Right kidney (tissue), 1 donor: ENCODE measurements at regions not wholly inside any gene's neighbourhood (a gene's known extent, or its start where the extent isn't known, plus 50 kb on each side); places are given as distances from the start of the nearest gene placed in this dataset.

ENCODE experiments used
- DNase-seq: peaks from one replicate; pipeline ENCODE4 v3.0.0-alpha.2; 2016

DNA sequence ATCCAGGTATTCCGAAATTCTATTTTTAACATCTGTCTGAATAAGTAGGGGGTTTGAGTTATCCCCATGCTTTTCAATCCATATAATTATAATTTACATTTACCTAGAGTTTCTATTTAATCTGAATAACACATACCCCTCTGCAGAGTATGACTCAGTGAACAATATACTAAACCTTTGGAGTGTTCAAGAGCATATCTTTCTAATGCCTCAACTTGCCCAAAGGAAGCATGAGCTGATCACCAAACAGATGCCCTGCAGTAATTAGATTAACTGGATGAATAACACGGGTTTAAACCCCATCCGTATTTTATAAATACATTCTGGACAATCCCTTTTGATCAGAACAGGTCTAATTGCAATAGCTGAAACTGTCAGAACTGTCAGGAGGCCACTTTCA lies 897.1 kb downstream of the TFAP2A start:
- no peak for DNase-seq

DNA sequence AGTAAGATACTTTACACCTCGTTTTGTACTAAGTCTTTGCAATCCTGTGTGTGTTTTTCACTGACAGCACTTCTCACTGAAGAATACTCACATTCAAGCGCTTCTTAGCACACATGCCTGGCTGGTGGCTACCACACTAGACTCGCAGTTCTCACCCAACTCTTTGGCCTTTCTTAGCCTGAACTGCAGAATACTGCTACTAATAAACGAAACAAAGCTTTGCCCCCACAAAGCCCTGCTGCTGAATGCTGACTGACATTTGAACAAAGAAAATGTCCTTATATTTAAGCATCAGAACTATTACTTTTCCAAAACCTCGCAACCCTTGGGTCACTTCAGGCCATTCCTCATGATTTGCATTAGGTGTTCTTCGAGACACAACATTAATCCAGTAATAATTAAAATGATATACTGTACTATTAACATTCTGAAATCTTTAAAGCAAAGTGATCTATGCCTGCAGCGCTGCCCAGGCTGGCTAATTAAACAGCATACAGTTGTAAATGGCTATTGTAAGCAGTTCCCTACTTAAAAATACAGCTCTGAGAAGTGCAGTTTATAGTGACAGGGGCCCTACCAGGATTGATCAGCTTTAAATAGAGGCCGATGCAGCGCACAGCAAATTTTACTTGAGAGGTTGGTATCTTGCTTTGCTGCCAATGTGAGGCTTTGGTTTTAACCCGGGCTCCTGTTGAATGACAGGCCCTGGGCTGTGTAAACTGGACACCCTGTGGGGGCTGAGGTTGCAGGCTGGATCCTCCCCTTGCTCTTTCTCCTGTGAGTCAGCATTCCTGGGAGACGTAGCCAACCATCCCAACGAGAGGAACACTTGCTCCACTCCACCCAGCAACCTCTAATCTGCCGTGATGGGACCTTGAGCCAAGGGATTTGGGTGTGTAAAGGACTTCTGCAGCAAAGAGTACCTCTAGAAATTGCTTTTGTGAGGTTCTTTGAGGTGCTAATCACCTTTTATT lies 899.0 kb downstream of the TFAP2A start:
- DNase-seq, result peak; percentile 10

DNA sequence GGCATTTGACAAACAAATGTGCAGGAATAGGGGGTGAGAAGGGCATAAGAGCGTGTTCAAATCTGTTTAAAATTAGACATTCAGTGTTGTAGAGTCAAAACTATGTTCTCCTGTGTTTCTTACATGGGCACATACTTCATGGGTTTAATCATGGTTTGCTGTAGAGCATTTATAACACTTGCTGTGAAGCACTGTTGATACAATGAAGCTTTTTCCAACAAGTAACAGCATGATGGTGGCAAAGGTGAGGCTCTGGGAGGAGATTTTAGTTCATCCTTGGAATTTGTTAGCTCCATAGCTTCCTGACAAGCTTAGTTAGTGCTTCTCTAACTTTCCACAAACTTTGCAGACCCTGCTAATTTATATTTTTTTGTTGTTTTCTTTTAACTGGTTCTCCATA lies 900.7 kb downstream of the TFAP2A start:
- DNase-seq, result no peak

DNA sequence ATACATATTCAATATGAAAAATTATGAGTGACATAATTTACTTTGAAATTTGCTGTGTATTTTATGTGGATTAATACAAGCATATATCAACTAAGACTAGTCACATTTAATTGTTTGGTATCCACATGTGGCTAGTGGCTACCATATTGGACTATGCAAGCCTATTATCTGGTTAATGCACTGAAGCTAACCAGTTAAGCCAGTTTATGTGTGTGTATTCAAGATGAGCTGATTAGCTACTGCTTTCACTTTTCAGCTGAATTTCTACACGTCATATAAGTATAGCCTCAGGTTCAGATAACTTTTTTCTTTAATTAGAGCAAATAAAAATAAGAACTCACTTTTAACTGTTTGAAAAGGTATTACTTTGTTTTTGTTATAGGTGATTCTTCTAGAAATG lies 903.7 kb downstream of the TFAP2A start:
- DNase-seq, result no peak

DNA sequence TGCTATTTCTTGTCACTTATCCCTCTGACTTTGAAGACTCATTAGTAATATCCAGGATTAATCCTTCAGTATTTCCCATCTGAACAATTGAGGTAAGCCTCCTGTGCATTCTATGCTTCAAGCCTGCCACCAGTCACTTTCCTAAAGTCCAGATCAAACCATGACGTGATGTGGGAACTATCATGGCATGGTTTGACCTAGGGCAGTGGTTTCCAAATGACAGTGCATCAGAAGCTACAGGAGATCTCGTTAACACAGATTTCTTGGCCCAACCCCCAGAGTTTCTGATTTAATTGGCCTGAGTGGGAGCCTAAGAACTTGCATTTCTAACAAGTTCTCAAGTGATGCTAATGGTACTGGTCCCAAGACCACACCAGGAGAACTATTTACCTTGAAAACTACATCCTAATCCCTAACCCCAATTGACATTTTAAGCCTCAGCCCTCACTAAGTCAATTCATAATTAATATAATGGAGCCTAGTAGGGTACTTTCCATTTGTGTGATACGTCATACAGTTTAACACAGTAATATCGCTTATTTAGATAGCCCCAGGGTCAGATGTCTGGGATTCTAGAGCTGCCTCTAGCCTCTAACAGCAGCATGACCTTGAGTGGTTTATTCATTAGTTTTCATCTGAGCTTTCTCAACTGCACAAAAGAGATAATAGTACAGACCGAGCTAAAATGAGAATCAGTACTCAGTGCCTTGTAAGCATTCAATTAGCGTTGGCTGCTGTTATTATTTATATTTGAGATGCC lies 907.6 kb downstream of the TFAP2A start:
- no peak for DNase-seq

DNA sequence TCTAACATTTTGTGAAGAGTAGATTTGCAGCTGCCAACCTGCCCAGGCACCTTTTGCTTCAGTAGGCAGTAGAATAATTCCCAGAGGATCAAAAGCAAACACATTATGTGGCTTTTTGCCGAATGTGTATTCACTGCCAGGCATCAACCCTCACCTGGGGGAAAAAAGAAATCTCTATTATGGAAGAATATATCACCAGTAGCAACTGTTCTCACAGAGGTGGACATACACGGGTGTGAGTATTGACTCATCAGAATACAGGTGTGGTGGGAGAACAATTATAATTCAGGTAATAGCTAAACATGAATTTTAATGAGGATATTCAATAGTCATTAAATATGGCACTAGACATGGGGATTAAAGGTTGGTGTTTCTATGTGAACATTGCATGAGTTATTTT lies 910.7 kb downstream of the TFAP2A start:
- no peak for DNase-seq

DNA sequence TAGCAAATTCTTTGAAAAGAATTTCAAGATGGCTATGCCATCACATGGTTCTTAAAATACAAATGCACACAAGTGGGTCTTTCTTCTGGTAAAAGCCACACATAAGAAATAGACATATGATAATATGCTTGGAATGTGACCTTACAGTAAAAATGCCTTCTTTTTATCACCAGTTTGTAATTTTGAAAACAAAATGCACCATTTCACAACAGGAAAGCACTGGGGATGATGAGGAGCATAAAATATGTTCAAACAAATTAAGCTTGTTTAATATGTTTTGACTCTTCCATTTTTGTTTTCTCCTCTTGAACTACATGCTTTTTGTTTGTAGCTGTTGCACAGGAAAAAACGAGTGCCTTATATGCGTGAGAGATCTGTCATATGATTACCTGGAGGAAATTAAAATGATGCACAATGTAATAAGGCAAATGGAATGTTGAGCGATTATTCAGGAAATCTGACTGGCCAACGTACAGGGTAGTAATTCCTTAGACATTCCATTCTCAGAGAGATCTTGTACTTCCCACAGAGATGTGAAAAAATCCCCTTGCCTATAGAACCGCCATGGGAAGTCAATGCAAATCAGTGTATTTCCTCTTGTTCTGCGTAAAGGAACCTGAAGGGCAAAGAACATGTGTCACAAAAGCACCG lies 911.6 kb downstream of the TFAP2A start:
- DNase-seq, result no peak

DNA sequence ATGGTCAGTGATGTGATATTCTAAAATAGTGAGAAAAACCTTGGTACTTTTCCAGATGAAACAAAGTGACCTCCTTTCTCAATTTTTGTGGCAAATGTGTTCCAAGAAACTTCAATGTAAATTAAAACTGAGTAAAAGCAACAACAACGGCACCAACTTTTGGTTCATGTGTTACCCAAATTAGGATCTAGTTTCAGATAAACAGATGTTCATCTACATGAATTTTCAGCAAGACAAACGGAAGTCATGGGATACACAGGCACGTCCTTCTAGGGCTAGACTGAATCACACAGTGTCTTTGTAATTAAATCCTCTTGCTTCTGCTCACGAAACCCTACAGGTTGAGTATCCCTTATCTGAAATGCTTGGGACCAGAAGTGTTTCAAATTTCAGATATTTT lies 915.2 kb downstream of the TFAP2A start:
- DNase-seq, result no peak

DNA sequence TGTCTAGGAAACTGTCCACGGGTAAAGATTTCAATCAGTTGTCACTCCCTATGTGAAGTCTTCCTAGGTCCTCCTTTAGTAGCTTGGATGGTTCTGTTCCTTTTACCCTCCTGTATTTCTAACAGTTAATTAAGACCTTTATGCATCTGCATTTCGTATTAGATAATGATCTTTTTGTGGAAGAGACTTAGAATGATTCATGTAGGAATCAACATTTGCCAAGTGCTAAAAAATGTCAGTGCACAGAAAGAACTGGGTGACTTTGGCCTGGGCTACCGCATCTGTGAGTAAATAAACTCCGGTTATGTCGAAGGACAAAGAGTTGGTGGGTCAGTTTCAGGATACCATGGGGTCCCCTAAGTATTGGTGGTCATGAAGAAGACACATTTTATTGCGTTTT lies 918.0 kb downstream of the TFAP2A start:
- no peak for DNase-seq

DNA sequence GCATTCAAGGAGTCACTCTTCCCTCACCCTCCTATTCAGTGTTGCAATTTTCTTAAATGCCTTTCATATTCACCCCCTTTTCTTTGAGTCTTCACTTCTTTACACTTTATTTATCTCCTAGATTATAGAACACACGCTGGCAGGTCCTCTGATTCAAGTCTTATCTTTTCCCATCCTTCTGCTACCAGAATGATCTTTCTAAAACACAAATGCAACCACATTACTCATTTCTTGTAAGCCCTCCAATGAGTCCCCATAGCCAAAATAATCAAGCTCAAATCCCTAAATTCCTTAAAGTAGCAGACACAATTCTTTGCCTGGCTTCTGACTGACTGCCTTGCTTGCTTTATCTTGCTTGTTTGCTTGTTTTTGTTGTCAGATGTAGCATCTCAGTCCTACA lies 920.0 kb downstream of the TFAP2A start:
- no peak for DNase-seq

DNA sequence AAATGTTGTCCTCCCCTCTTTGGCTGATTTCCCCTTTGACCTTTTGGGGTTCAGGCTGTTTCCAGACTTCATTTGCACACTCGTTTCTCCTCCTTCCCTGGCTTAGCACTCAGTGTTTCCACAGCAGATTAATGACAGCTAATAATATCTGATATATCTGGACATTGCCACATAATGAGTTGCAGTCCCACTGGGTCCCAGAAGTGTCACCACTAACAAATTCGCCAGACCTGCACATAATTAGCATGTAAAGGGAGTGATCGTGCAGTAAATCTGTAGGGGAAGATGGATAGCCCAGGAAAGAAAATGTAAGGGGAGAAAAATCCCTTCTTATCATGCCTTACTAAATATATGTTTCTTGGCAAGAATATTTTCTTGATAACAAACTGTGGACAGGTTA lies 922.1 kb downstream of the TFAP2A start:
- no peak for DNase-seq

DNA sequence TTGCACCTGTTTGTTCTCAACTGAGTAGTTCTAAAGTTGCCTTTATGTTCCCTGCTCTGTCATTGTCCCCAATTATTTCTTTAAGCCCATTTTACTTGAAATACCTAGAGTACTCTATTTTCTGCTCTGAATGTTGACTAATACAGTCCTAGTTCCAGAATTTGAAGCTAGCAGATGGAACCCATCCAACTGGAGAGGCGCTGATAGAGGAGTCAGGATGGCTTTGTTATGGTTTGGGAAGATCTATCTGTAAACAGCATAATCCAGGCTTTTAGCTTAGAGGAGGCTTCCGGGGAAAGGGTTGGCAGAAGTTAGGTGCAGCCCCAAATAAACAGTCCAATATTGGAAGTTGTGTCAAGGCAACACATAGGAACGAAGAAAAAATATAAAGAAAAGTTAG lies 927.7 kb downstream of the TFAP2A start:
- no peak for DNase-seq

DNA sequence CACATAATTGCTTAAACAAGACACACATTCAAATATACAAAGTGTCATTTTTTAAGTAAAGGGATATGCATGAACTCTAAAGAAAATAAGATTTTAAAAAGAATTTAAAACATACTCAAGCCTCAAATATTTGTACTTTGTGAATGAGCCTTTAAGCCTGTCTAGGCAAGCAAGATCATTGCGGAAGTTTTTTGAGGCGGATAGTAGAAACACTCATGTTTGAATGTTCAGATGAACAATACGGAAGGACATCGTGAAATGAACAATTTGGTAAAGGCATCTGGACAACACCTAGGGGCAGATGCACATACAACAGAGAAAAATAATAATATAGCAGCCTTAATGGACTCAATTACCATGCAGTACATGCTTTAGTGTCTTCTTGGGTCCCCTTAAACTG lies 928.9 kb downstream of the TFAP2A start:
- DNase-seq, result no peak

DNA sequence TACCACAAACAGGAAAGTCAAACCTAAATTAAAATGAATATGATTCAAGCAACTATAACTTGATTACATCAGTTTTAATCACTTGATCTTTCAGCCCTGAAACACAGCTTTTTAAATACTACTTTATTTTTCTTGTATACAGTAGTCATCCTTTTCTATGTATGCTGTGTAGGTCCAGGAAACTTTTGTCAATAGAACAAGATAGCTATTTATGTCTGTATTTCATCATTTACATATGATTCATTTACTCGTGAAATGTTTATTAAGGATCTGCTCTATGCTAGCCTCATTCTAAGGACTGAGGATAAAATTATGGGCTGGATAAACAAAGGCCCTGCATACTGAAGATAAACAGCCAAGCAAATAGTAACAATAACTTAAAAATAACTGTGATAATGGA lies 930.2 kb downstream of the TFAP2A start:
- no peak for DNase-seq

DNA sequence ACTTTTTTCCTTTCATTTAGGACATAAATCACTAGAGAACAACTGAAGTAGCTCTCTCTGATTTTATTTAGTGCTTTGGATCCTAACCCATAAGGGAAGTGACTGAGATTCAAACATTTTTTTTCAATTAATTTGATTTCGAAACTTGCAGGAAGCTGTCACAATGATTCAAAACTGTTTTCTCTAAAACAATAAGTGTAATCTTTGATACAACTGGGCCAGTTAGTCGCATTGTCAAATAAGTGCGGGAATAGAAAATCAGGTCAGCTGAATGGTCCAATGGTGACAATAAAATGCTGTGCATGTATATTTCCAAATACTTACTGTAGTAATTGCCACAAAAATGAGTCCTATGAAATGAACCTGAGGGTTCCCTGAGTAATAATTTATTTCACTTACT lies 930.8 kb downstream of the TFAP2A start:
- no peak for DNase-seq

DNA sequence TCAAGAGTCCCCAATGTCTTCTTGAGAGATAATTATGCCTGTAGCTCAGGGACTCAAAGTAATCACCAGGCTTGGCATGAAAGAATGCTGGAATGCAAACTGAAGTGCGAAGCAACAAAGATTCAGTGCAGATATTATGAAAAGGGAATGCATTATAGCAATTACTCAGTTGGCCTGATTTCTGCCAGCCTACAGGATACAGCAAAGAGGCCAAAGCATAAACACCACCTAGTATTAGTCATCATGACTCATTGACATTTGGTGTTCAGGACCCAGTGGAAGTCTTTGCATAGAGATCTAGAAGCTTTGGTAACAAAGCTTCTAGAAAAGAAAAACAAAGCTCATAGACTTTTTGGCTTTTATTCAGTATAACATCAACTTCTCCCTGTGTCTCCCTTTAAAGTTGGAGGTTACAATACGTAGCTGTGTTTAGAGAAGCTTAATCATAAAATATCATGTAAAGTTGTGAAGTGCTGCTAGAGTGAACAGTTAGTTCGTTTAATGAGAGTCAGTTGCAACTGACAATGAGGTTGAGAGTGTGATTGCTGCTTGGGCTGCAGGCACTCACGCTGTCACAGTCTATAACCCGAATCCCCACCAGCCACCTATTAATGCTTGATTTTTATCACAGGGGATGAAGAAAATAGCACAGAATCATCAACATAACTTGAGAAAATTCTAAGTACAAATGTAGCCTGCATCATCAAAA lies 932.7 kb downstream of the TFAP2A start:
- no peak for DNase-seq

DNA sequence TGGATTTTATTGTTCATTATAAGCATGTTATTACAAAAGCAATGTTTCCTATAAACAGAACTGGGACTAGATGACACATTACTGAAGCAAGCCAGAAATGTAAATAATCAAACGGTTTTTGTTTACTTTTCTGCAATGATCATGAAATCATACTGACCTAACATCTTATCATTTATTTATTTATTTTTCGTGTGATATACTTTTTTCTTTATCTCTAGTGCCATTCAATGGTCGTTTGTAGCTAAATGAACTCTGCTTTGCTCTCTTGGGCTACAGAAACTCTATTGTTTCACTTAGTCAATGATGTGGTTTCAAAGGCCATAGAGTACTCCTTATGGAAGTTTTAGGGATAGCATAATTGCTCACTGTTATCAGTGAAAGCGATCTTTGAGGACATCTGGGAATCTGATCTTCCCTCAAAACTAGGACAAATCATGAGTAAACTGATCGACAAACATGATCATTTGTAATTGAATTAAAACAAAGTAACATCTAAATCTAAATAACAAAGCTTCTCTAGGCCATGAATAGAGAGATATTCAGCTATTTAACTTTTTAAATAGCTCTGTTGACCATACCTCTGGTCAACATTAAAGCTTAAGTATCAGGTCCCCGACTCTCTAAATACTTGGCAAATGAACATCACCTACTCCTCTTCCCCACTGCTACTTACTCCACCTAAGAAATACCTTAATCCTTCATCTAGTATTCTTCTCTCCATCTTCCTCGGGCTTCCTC lies 933.4 kb downstream of the TFAP2A start:
- DNase-seq, result no peak

DNA sequence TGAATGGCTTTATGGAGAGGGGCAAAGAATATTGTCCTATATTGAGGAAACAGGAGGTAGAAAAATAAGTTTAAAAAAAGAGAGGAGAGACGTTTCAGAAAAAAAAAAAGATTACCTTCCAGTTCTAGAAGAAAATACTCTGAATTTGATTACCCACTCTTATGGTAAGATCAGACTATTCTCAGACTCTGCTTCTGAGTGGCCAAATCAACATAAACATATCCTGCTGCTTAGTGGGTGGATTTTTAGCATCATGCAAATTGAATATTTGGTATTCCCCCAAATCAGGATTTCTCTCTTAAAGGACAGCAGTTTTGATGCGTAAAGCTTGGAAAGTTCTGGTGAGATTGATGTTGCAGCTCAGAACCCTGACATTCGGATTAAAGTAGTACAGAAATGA lies 946.6 kb downstream of the TFAP2A start:
- no peak for DNase-seq

DNA sequence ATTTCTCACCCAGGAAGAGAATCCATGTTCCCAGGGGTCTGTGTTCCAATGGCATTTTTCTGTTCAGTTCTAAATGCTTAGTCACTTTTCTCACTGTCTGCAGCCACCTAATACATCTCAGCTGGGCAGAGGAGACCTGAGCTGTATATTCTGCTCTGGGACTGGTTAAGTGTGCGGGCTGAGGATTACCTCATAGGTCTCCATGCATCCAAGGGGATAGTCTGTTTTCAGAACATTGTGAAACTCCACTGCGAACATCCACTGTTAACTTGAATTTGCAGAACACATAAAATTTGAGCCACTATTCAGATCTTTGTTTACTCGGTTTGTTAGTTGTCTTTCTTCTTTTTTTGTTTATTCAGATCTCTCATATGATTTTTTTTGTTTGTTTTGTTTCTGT lies 947.1 kb downstream of the TFAP2A start:
- no peak for DNase-seq

DNA sequence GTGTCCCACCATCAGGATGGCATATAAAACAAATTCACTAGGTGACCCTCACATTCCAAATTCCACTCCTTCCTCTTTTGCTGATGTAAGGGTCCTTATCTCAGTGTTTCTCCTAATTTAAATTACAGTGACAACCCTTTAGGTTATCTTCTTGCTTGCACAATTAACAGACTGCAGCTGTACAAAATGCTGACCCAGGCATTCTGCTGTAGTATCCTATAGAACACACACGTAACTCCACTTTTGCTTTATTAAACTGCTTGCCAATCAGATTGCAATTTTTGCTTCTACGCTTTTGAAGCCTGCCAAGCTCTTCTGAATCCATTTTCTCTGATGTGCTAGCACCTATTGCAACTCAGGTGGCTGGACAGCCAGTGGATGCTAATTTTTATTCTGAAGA lies 950.3 kb downstream of the TFAP2A start:
- no peak for DNase-seq

DNA sequence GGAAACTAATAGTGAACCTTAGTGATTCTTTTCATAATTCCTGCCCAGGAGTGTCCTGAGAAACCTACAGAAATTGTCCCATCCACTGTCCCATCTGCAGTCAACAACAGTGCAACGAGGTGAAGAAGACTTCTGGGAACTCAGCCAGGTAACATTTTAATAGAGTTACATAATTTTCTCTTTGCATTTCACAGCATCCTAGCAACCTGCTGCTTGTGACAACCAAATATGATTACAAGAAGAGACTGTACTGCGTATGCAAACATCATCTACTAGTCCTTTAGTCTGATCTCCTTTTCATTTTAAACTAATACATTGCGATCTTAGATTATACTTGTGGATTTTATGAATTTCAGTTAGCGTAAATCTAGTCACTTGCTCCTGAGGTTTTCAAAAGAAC lies 951.6 kb downstream of the TFAP2A start:
- no peak for DNase-seq

DNA sequence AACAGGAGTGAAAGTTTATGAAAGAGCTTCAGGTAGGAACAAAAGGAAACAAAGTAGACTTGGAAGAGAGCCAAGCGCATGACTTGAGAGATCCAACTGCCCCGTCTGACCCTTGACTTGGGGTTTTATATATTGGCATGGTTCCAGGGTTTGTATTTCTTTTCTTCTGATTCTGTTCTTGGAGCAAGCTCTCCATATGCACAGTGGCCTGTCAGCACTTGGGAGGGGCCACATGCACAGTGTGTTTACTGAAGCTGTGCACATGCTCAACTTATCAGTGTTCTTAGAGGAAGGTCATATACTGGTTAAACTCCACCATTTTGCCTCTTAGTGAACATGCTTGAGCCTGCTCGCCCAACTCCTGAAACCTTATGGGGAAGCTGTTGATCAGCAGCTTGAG lies 953.7 kb downstream of the TFAP2A start:
- no peak for DNase-seq
